ENCODE measurements at regions not wholly inside any gene's neighbourhood (a gene's known extent, or its start where the extent isn't known, plus 50 kb on each side); places are given as distances from the start of the nearest gene placed in this dataset.

GRCh38 chr3:30122359-30122758 is 484.0 kb upstream of the TGFBR2 start:
- TF ChIP-seq, protein P1, sequence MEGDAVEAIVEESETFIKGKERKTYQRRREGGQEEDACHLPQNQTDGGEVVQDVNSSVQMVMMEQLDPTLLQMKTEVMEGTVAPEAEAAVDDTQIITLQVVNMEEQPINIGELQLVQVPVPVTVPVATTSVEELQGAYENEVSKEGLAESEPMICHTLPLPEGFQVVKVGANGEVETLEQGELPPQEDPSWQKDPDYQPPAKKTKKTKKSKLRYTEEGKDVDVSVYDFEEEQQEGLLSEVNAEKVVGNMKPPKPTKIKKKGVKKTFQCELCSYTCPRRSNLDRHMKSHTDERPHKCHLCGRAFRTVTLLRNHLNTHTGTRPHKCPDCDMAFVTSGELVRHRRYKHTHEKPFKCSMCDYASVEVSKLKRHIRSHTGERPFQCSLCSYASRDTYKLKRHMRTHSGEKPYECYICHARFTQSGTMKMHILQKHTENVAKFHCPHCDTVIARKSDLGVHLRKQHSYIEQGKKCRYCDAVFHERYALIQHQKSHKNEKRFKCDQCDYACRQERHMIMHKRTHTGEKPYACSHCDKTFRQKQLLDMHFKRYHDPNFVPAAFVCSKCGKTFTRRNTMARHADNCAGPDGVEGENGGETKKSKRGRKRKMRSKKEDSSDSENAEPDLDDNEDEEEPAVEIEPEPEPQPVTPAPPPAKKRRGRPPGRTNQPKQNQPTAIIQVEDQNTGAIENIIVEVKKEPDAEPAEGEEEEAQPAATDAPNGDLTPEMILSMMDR (conservative IDR thresholded peaks at IDR 0.05) = no peak
- Histone ChIP-seq H3K9ac (ENCODE audit: extremely low read depth, low read length, poor library complexity, severe bottlenecking) (no peak overlapping the region), H3K9me3 (ENCODE audit: control insufficient read depth, low read length) (peaks cover 14% of the 10 kb centered on the region), H3K27ac (ENCODE audit: low read depth, low read length) (no peak overlapping the region), H3K36me3 (ENCODE audit: control insufficient read depth, insufficient read depth, low read length) (no peaks in the 10 kb centered on the region), H3K27me3 (ENCODE audit: control insufficient read depth, insufficient read depth, low read length, poor library complexity, severe bottlenecking) (no peaks in the 10 kb centered on the region), H3K4me1 (ENCODE audit: control insufficient read depth, insufficient read depth, low read length) (peaks cover 4% of the 10 kb centered on the region), H3K4me3 (ENCODE audit: low read length) (no peak overlapping the region)
- Mint-ChIP-seq H3K36me3 (ENCODE audit: low read depth) (no peaks in the 10 kb centered on the region), H3K9me3 (peaks cover 17% of the 10 kb centered on the region), H3K4me3 (no peak overlapping the region), H3K27me3 (ENCODE audit: insufficient read depth) (no peaks in the 10 kb centered on the region), H3K27ac (no peak overlapping the region), H3K4me1 (peaks cover 24% of the 10 kb centered on the region)
- DNase-seq = no peak
- 89 to 90% methylated on average over 1 of the region's 1 CpG for WGBS, 2 experiments (ENCODE audit: insufficient coverage in 1 of 2, insufficient read length in 1 of 2)

- H3K36me3 ChIP-seq (ENCODE audit: control insufficient read depth, insufficient read depth, low read length) = no peaks in the 10 kb centered on the region
- DNase-seq = no peak
- peaks cover 4% of the 10 kb centered on the region for H3K4me1 ChIP-seq (ENCODE audit: control insufficient read depth, insufficient read depth, low read length)
- H3K27me3 Mint-ChIP-seq (ENCODE audit: insufficient read depth) = no peaks in the 10 kb centered on the region
- H3K9me3 Mint-ChIP-seq = peaks cover 23% of the 10 kb centered on the region
- H3K27me3 ChIP-seq (ENCODE audit: control insufficient read depth, insufficient read depth, low read length, poor library complexity, severe bottlenecking) = no peaks in the 10 kb centered on the region
- no peak overlapping the region for H3K27ac Mint-ChIP-seq
- H3K9me3 ChIP-seq (ENCODE audit: control insufficient read depth, low read length) = peaks cover 21% of the 10 kb centered on the region
- TF ChIP-seq, protein P1 (conservative IDR thresholded peaks at IDR 0.05) = no peak
- no peak overlapping the region for H3K4me3 Mint-ChIP-seq
- no peak overlapping the region for H3K9ac ChIP-seq (ENCODE audit: extremely low read depth, low read length, poor library complexity, severe bottlenecking)
- H3K36me3 Mint-ChIP-seq (ENCODE audit: low read depth) = no peaks in the 10 kb centered on the region
- WGBS, 2 experiments (ENCODE audit: insufficient coverage in 1 of 2, insufficient read length in 1 of 2) = 88 to 100% methylated on average over 3 of the region's 3 CpGs
- peaks cover 24% of the 10 kb centered on the region for H3K4me1 Mint-ChIP-seq
- H3K27ac ChIP-seq (ENCODE audit: low read depth, low read length) = no peak overlapping the region
- H3K4me3 ChIP-seq (ENCODE audit: low read length) = peak overlapping the region; percentile 39
Observed at GRCh38 chr3:30123224-30123623, 483.2 kb upstream of the TGFBR2 start.

DNA sequence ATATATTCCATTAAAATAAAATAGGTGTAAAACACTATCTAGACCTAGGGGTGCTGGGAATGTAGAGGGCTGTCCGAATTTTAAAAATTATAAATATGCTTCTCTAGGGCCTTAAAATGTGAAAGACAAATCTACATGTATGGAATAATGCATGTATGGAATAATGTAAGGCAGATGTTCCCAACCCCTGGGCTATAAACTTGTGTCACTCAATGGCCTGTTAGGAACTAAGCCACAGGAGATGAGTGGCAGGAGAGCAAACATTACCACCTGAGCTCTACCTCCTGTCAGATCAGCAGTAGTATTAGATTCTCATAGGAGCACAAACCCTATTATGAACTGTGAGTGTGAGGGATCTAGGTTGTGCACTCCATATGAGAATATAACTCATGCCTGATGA is 482.6 kb upstream of the TGFBR2 start:
- H3K27me3 ChIP-seq (ENCODE audit: control insufficient read depth, insufficient read depth, low read length, poor library complexity, severe bottlenecking) = no peaks in the 10 kb centered on the region
- H3K36me3 Mint-ChIP-seq (ENCODE audit: low read depth) = no peaks in the 10 kb centered on the region
- H3K27ac ChIP-seq (ENCODE audit: low read depth, low read length) = no peak overlapping the region
- no peak overlapping the region for H3K4me3 Mint-ChIP-seq
- H3K36me3 ChIP-seq (ENCODE audit: control insufficient read depth, insufficient read depth, low read length) = no peaks in the 10 kb centered on the region
- H3K4me1 Mint-ChIP-seq = peaks cover 24% of the 10 kb centered on the region
- H3K9ac ChIP-seq (ENCODE audit: extremely low read depth, low read length, poor library complexity, severe bottlenecking) = no peak overlapping the region
- WGBS, 2 experiments (ENCODE audit: insufficient coverage in 1 of 2, insufficient read length in 1 of 2) = 77% methylated on average over 1 of the region's 1 CpG; no CpG with 5 or more reads in 1 of the 2 experiments
- peaks cover 23% of the 10 kb centered on the region for H3K9me3 Mint-ChIP-seq
- H3K9me3 ChIP-seq (ENCODE audit: control insufficient read depth, low read length) = peaks cover 21% of the 10 kb centered on the region
- no peak overlapping the region for H3K27ac Mint-ChIP-seq
- no peak overlapping the region for H3K4me3 ChIP-seq (ENCODE audit: low read length)
- no peaks in the 10 kb centered on the region for H3K27me3 Mint-ChIP-seq (ENCODE audit: insufficient read depth)
- H3K4me1 ChIP-seq (ENCODE audit: control insufficient read depth, insufficient read depth, low read length) = peaks cover 4% of the 10 kb centered on the region
- no peak for DNase-seq
- TF ChIP-seq, protein P1 (conservative IDR thresholded peaks at IDR 0.05) = no peak

All from endodermal cell (in vitro differentiated cells).